PC-3 (cell line): ENCODE measurements at regions not wholly inside any gene's neighbourhood (a gene's known extent, or its start where the extent isn't known, plus 50 kb on each side); places are given as distances from the start of the nearest gene placed in this dataset.

ENCODE experiments used
- EZH2 ChIP-seq: fragments of 300-600 bp; sonication (generic); IDR thresholded peaks from one replicate; pipeline ENCODE4 v1.6.1; 2017; ENCODE audit warnings: antibody characterized with exemption, mild to moderate bottlenecking, low read length; ENCODE audit not compliant: unreplicated experiment
- EZH2phosphoT487 ChIP-seq: fragments of 300-600 bp; sonication (generic); IDR thresholded peaks from 2 replicates; pipeline ENCODE4 v1.6.1; 2018; ENCODE audit warnings: mild to moderate bottlenecking, antibody characterized with exemption, low read length, borderline replicate concordance
- TF ChIP-seq, protein P1 (sequence below): fragments of 300-600 bp; sonication (generic); conservative IDR thresholded peaks from 2 replicates; pipeline ENCODE4 v1.5.1; 2017; ENCODE audit warnings: antibody characterized with exemption, low read depth, mild to moderate bottlenecking, low read length

DNA sequence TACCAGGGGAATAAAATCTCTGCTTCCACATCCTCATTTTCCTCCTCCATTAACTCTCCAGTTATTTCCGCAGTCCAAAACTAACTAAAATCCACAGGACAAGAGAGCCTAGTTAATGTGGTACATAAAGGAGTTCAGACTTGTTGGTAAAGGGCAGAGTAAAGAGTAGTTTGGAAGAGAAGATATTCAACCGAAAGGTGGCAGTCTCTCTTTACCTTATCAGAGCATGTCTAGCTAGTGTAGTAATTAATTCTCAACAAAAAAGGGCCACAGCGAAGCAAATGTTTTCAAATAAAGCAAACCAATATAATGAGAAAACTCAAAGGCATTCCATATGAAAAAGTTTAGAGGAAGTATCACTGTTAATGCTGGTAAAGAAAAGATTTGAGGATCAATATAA, 286.5 kb downstream of the GLUD2 start:
- TF ChIP-seq, protein P1, sequence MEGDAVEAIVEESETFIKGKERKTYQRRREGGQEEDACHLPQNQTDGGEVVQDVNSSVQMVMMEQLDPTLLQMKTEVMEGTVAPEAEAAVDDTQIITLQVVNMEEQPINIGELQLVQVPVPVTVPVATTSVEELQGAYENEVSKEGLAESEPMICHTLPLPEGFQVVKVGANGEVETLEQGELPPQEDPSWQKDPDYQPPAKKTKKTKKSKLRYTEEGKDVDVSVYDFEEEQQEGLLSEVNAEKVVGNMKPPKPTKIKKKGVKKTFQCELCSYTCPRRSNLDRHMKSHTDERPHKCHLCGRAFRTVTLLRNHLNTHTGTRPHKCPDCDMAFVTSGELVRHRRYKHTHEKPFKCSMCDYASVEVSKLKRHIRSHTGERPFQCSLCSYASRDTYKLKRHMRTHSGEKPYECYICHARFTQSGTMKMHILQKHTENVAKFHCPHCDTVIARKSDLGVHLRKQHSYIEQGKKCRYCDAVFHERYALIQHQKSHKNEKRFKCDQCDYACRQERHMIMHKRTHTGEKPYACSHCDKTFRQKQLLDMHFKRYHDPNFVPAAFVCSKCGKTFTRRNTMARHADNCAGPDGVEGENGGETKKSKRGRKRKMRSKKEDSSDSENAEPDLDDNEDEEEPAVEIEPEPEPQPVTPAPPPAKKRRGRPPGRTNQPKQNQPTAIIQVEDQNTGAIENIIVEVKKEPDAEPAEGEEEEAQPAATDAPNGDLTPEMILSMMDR, result no peak
- no peak for TF ChIP-seq EZH2
- no peak for TF ChIP-seq EZH2phosphoT487
